ENCODE measurements at regions not wholly inside any gene's neighbourhood (a gene's known extent, or its start where the extent isn't known, plus 50 kb on each side); places are given as distances from the start of the nearest gene placed in this dataset.

GRCh38 chr13:111394211-111394922 lies 73.9 kb downstream of the TEX29 start:
- Histone ChIP-seq H3K4me1 (ENCODE audit: control insufficient read depth, insufficient read depth, low read length) (no peaks in the 10 kb centered on the region), H3K27me3 (ENCODE audit: control insufficient read depth, insufficient read depth) (no peaks in the 10 kb centered on the region), H3K9me3 (ENCODE audit: control insufficient read depth, low read length) (no peaks in the 10 kb centered on the region), H3K27ac (ENCODE audit: low read length) (no peak overlapping the region), H3K4me3 (ENCODE audit: low read length) (no peak overlapping the region)
- DNase-seq (no peak), ATAC-seq (no peak)
- intact Hi-C loops (cut with DNase I): no loop called here
- 89% methylated on average over 14 of the region's 14 CpGs for WGBS

- no peak for DNase-seq
Measured at GRCh38 chr13:111395511-111396393, 75.3 kb downstream of the TEX29 start.

GRCh38 chr13:111396457-111396856 lies 76.0 kb downstream of the TEX29 start:
- Histone ChIP-seq H3K9me3 (ENCODE audit: control insufficient read depth, low read length) (no peaks in the 10 kb centered on the region), H3K4me1 (ENCODE audit: control insufficient read depth, insufficient read depth, low read length) (no peaks in the 10 kb centered on the region), H3K4me3 (ENCODE audit: low read length) (no peak overlapping the region), H3K27me3 (ENCODE audit: control insufficient read depth, insufficient read depth) (no peaks in the 10 kb centered on the region), H3K27ac (ENCODE audit: low read length) (no peak overlapping the region)
- intact Hi-C loops (cut with DNase I): no loop called here
- no peak for DNase-seq
- ATAC-seq: no peak
- WGBS: 79% methylated on average over 12 of the region's 12 CpGs

More at GRCh38 chr13:111395511-111396393, 75.3 kb downstream of the TEX29 start:
- intact Hi-C loops (cut with DNase I): no loop called here
- WGBS: 91% methylated on average over 9 of the region's 9 CpGs
- no peak for ATAC-seq
- Histone ChIP-seq H3K9me3 (ENCODE audit: control insufficient read depth, low read length) (no peaks in the 10 kb centered on the region), H3K27me3 (ENCODE audit: control insufficient read depth, insufficient read depth) (no peaks in the 10 kb centered on the region), H3K4me3 (ENCODE audit: low read length) (no peak overlapping the region), H3K27ac (ENCODE audit: low read length) (no peak overlapping the region), H3K4me1 (ENCODE audit: control insufficient read depth, insufficient read depth, low read length) (no peaks in the 10 kb centered on the region)

- DNase-seq (no peak), ATAC-seq (no peak)
- no peak overlapping the region for H3K4me3 ChIP-seq (ENCODE audit: low read length)
- no peaks in the 10 kb centered on the region for H3K9me3 ChIP-seq (ENCODE audit: control insufficient read depth, low read length)
- no peak overlapping the region for H3K27ac ChIP-seq (ENCODE audit: low read length)
- H3K4me1 ChIP-seq (ENCODE audit: control insufficient read depth, insufficient read depth, low read length): no peaks in the 10 kb centered on the region
- H3K27me3 ChIP-seq (ENCODE audit: control insufficient read depth, insufficient read depth): no peaks in the 10 kb centered on the region
- intact Hi-C loops (cut with DNase I): no loop called here
- 92% methylated on average over 25 of the region's 25 CpGs for WGBS
Measured at GRCh38 chr13:111397202-111397880, 76.9 kb downstream of the TEX29 start.

GRCh38 chr13:111398196-111398595 lies 77.8 kb downstream of the TEX29 start:
- H3K27me3 ChIP-seq (ENCODE audit: control insufficient read depth, insufficient read depth): no peaks in the 10 kb centered on the region
- H3K4me3 ChIP-seq (ENCODE audit: low read length): no peak overlapping the region
- intact Hi-C loops (cut with DNase I): no loop called here
- H3K9me3 ChIP-seq (ENCODE audit: control insufficient read depth, low read length): no peaks in the 10 kb centered on the region
- DNase-seq (no peak), ATAC-seq (no peak)
- no peak overlapping the region for H3K27ac ChIP-seq (ENCODE audit: low read length)
- WGBS: 97% methylated on average over 3 of the region's 3 CpGs
- no peaks in the 10 kb centered on the region for H3K4me1 ChIP-seq (ENCODE audit: control insufficient read depth, insufficient read depth, low read length)

GRCh38 chr13:111398715-111399299 lies 78.4 kb downstream of the TEX29 start:
- ATAC-seq (no peak), DNase-seq (no peak)
- Histone ChIP-seq H3K4me1 (ENCODE audit: control insufficient read depth, insufficient read depth, low read length) (no peaks in the 10 kb centered on the region), H3K27me3 (ENCODE audit: control insufficient read depth, insufficient read depth) (no peaks in the 10 kb centered on the region), H3K4me3 (ENCODE audit: low read length) (no peak overlapping the region), H3K27ac (ENCODE audit: low read length) (no peak overlapping the region), H3K9me3 (ENCODE audit: control insufficient read depth, low read length) (no peaks in the 10 kb centered on the region)
- intact Hi-C loops (cut with DNase I): no loop called here
- 84% methylated on average over 18 of the region's 18 CpGs for WGBS

GRCh38 chr13:111399334-111399733 lies 78.9 kb downstream of the TEX29 start:
- intact Hi-C loops (cut with DNase I): no loop called here
- 74% methylated on average over 11 of the region's 11 CpGs for WGBS
- Histone ChIP-seq H3K27ac (ENCODE audit: low read length) (no peak overlapping the region), H3K4me3 (ENCODE audit: low read length) (no peak overlapping the region), H3K9me3 (ENCODE audit: control insufficient read depth, low read length) (no peaks in the 10 kb centered on the region), H3K27me3 (ENCODE audit: control insufficient read depth, insufficient read depth) (no peaks in the 10 kb centered on the region), H3K4me1 (ENCODE audit: control insufficient read depth, insufficient read depth, low read length) (no peaks in the 10 kb centered on the region)
- ATAC-seq (no peak), DNase-seq (no peak)

GRCh38 chr13:111399776-111400538 lies 79.5 kb downstream of the TEX29 start:
- WGBS: 78% methylated on average over 18 of the region's 18 CpGs
- Histone ChIP-seq H3K27me3 (ENCODE audit: control insufficient read depth, insufficient read depth) (no peaks in the 10 kb centered on the region), H3K4me1 (ENCODE audit: control insufficient read depth, insufficient read depth, low read length) (no peaks in the 10 kb centered on the region), H3K9me3 (ENCODE audit: control insufficient read depth, low read length) (no peaks in the 10 kb centered on the region), H3K27ac (ENCODE audit: low read length) (no peak overlapping the region), H3K4me3 (ENCODE audit: low read length) (no peak overlapping the region)
- DNase-seq (no peak), ATAC-seq (no peak)
- intact Hi-C loops (cut with DNase I): no loop called here

GRCh38 chr13:111401151-111401550 lies 80.7 kb downstream of the TEX29 start:
- Histone ChIP-seq H3K4me3 (ENCODE audit: low read length) (no peak overlapping the region), H3K9me3 (ENCODE audit: control insufficient read depth, low read length) (no peaks in the 10 kb centered on the region), H3K27me3 (ENCODE audit: control insufficient read depth, insufficient read depth) (no peaks in the 10 kb centered on the region), H3K27ac (ENCODE audit: low read length) (no peak overlapping the region), H3K4me1 (ENCODE audit: control insufficient read depth, insufficient read depth, low read length) (no peaks in the 10 kb centered on the region)
- DNase-seq (no peak), ATAC-seq (no peak)
- intact Hi-C loops (cut with DNase I): no loop called here
- 64% methylated on average over 6 of the region's 6 CpGs for WGBS

GRCh38 chr13:111401755-111402154 lies 81.3 kb downstream of the TEX29 start:
- Histone ChIP-seq H3K27ac (ENCODE audit: low read length) (no peak overlapping the region), H3K9me3 (ENCODE audit: control insufficient read depth, low read length) (no peaks in the 10 kb centered on the region), H3K4me1 (ENCODE audit: control insufficient read depth, insufficient read depth, low read length) (no peaks in the 10 kb centered on the region), H3K27me3 (ENCODE audit: control insufficient read depth, insufficient read depth) (no peaks in the 10 kb centered on the region), H3K4me3 (ENCODE audit: low read length) (no peak overlapping the region)
- 86% methylated on average over 14 of the region's 14 CpGs for WGBS
- DNase-seq (no peak), ATAC-seq (no peak)
- intact Hi-C loops (cut with DNase I): no loop called here

All from right cardiac atrium (tissue), 5 donors.